Epithelial cell of esophagus (primary cell): ENCODE measurements at regions not wholly inside any gene's neighbourhood (a gene's known extent, or its start where the extent isn't known, plus 50 kb on each side); places are given as distances from the start of the nearest gene placed in this dataset.

Experiments used
- DNase-seq: peaks from one replicate; pipeline ENCODE4 v3.0.0; 2010; ENCODE audit warnings: low read depth
- H3K4me3 ChIP-seq: 2 replicates; pipeline ENCODE4 v1.5.1; 2011; ENCODE audit warnings: mild to moderate bottlenecking, low read length, control low read depth
- CTCF ChIP-seq: IDR thresholded peaks from 2 replicates; pipeline ENCODE4 v1.5.1; 2011; ENCODE audit warnings: low read depth, mild to moderate bottlenecking, low read length, control low read depth, inconsistent platforms; ENCODE audit not compliant: insufficient read depth; ENCODE audit errors: missing control alignments

DNA sequence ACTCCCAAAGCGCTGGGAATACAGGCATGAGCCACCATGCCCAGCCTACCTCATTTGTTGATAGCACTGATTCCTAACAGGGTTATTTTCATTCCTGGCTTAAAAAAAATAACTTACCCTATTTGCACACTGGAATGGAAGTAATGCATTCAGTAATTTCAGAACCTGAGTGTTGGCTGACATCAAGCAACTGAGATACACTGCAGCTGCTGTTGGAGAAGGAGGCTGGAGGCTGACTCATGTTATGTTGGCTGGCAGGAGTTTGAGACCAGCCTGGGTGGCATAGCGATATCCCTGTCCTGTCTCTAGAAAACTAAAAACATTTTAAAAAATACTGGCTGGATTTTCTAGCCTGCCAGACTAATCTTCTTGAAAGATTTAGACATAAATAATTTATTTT is 385.1 kb upstream of the MEX3C start:
- no peak for DNase-seq
- TF ChIP-seq CTCF: no peak

GRCh38 chr18:51588616-51589015 is 391.1 kb upstream of the MEX3C start:
- peak; percentile 40 for DNase-seq
- no peak overlapping the region for H3K4me3 ChIP-seq
- TF ChIP-seq CTCF: no peak

More for the DNA sequence above, 385.1 kb upstream of the MEX3C start:
- no peak overlapping the region for H3K4me3 ChIP-seq

- no peak for TF ChIP-seq CTCF
- DNase-seq: no peak
- no peak overlapping the region for H3K4me3 ChIP-seq
Observed at GRCh38 chr18:51593931-51594330, 396.4 kb upstream of the MEX3C start.

GRCh38 chr18:51603111-51603510 is 405.6 kb upstream of the MEX3C start:
- no peak for TF ChIP-seq CTCF
- no peak for DNase-seq
- H3K4me3 ChIP-seq: no peak overlapping the region

GRCh38 chr18:51603551-51603950 is 406.1 kb upstream of the MEX3C start:
- TF ChIP-seq CTCF: no peak
- DNase-seq: no peak
- H3K4me3 ChIP-seq: no peak overlapping the region

- no peak for TF ChIP-seq CTCF
- no peak for DNase-seq
- no peak overlapping the region for H3K4me3 ChIP-seq
Observed at GRCh38 chr18:51610481-51610880, 413.0 kb upstream of the MEX3C start.

GRCh38 chr18:51611326-51611725 is 413.8 kb upstream of the MEX3C start:
- DNase-seq: no peak
- TF ChIP-seq CTCF: no peak
- no peak overlapping the region for H3K4me3 ChIP-seq
